GM12865 (cell line): ENCODE measurements at regions not wholly inside any gene's neighbourhood (a gene's known extent, or its start where the extent isn't known, plus 50 kb on each side); places are given as distances from the start of the nearest gene placed in this dataset.

Experiments used
- DNase-seq: peaks from one replicate; pipeline ENCODE4 v3.0.0; 2010; ENCODE audit warnings: low read depth
- H3K4me3 ChIP-seq: 2 replicates; pipeline ENCODE4 v1.5.1; 2011; ENCODE audit warnings: mild to moderate bottlenecking, low read depth, low read length, control low read depth
- TF ChIP-seq, protein P1 (sequence below): IDR thresholded peaks from 2 replicates; pipeline ENCODE4 v1.5.1; 2011; ENCODE audit warnings: low read length, control low read depth, low read depth, inconsistent platforms; ENCODE audit not compliant: insufficient read depth; ENCODE audit errors: missing control alignments

DNA sequence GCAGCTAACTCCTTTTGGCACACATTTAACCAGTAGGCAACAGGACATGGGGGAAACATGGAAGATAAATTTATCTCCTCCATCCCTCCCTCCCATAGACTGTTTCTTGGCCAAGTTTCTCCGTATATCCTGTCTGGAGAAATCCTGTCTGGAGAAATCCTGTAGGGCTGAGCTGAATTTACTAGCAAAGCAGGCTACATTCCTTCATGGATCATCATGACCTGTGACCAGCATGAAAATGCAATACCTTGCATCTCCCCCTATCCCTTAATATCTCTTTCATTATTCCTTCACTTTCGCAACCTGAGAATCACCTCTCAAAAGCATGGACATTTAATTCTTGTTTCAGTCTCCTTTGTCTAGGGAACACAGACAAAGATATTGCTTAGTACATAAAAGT, 379.1 kb downstream of the PSAT1 start:
- no peak for DNase-seq
- no peak overlapping the region for H3K4me3 ChIP-seq
- TF ChIP-seq, protein P1, sequence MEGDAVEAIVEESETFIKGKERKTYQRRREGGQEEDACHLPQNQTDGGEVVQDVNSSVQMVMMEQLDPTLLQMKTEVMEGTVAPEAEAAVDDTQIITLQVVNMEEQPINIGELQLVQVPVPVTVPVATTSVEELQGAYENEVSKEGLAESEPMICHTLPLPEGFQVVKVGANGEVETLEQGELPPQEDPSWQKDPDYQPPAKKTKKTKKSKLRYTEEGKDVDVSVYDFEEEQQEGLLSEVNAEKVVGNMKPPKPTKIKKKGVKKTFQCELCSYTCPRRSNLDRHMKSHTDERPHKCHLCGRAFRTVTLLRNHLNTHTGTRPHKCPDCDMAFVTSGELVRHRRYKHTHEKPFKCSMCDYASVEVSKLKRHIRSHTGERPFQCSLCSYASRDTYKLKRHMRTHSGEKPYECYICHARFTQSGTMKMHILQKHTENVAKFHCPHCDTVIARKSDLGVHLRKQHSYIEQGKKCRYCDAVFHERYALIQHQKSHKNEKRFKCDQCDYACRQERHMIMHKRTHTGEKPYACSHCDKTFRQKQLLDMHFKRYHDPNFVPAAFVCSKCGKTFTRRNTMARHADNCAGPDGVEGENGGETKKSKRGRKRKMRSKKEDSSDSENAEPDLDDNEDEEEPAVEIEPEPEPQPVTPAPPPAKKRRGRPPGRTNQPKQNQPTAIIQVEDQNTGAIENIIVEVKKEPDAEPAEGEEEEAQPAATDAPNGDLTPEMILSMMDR, result no peak

DNA sequence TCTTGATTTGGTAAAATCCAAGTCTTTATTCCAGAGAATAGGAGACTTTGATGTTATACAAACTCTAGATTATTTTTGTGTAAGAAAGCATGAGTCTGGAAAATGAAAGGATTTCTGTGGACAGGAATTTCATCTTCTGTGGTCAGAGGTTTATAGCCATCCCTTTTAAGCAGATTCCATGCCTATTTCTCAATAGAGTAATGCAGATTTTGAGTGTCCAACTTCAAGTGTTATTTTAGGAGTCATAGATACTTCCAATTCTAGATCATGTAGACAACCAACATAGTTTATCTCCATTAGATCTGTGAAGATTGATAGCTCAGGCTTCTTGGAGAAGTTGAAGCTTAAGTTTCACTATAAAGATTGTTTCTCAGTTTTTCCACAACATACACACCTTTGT, 379.7 kb downstream of the PSAT1 start:
- TF ChIP-seq, protein P1, result no peak
- DNase-seq, result no peak

DNA sequence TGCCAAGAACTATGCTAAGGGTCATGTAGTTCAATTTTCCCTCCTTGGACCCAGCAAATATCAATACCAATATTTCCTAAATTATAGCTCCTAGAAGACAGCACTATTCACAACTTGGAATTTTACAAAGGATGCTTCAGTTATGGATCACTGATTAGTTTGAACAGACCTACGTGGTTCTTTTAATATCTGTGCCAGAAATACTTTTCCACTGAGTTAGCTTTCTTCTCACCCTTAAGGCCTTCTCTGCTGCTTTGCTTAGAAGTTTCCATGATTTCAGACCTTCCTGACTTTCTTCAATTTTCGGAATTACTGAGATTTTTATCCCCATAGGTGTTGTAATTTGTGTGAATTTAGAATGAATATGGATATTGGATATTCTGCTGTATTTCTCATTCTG, 380.4 kb downstream of the PSAT1 start:
- TF ChIP-seq, protein P1, result no peak
- DNase-seq, result no peak
- H3K4me3 ChIP-seq, result no peak overlapping the region

More for the DNA sequence above, 379.7 kb downstream of the PSAT1 start:
- H3K4me3 ChIP-seq, result no peak overlapping the region

DNA sequence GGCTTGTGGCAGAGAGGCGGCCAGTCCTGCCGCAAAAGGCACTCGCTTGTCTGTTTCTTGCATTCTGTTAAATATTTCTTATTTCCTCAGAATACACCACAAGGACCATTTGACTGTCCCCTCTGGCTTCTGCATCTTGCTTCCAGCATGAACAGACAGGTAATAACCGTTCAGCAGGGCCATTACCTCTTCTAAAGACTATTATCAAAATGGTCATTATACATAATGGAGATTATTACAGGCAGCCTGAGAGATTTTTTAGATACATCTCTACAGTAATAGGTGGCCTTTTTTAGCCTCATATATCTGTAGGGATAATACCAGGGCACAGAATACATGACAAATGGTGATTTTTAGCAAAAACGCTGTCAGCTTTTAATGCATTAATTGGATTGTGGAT, 382.0 kb downstream of the PSAT1 start:
- TF ChIP-seq, protein P1, result no peak
- no peak for DNase-seq
- H3K4me3 ChIP-seq, result no peak overlapping the region

DNA sequence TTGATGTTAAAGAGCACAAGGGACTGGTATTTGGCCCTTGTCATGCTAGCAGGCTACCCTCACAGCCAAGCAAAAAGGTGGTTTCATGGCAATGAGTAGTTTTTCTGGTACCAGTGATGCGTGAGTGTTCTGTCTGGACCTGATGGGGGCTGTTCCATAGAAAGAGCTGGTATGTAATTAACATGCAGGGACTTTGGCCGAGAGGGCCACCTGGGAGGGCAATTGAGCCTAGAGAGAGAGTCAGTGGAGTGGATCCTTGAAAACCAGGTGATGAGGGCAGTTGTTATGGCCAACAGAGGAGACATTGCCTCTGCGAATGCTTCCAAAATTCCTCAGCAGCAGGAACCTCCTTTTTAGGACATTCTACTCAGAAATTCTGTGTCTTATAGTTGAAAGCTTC, 383.3 kb downstream of the PSAT1 start:
- no peak for DNase-seq
- H3K4me3 ChIP-seq, result no peak overlapping the region
- TF ChIP-seq, protein P1, result no peak

DNA sequence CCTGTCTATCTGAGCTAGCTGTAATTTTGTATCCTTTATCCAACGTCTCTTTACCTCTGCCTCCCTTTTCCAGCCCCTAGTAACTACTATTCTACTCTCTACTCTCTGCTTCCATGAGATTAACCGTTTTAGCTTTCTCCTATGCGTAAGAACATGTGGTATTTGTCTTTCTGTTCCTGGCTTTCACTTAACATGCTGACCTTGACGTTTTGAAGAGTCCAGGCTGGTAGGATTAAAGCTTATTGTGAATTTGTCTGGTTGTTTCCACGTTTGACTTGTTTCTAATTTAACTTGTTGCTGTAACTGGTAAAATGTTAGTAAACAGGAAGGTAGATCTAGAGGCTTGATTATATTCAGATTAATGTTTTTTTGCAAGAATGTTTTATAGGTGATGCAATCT, 385.3 kb downstream of the PSAT1 start:
- TF ChIP-seq, protein P1, result no peak
- no peak overlapping the region for H3K4me3 ChIP-seq
- no peak for DNase-seq

DNA sequence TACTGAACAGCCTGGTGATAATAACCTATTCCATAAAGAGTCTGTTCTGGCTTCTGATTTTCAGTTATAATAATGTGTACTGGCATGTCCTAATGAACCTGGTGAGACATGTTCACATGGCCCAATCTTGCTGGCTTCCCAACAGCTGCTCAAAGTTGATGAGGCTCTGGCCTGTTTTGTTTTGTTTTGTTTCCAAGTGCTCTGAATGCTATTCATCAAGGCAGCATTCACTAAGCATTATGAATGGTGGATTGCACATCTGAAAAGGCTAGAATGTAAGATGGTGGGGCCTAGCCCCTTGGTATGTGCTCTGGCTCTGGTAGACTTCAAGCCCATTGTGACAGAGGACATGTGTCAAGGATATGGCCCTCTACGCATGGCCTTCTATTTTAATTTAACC, 388.5 kb downstream of the PSAT1 start:
- TF ChIP-seq, protein P1, result no peak

More for the DNA sequence above, 388.5 kb downstream of the PSAT1 start:
- DNase-seq, result no peak
- no peak overlapping the region for H3K4me3 ChIP-seq
